GM10266 (cell line): ENCODE measurements at regions not wholly inside any gene's neighbourhood (a gene's known extent, or its start where the extent isn't known, plus 50 kb on each side); places are given as distances from the start of the nearest gene placed in this dataset.
"Not testable (repeated sequence)": the region's sequence is repeated elsewhere in the genome, so short reads cannot be mapped to it uniquely, and the experiment has no call there.

ENCODE experiments used
- DNase-seq: peaks from one replicate; pipeline ENCODE4 v3.0.0; 2012; ENCODE audit errors: extremely low spot score
- TF ChIP-seq, protein P1 (sequence below): IDR thresholded peaks from 2 replicates; pipeline ENCODE4 v1.5.1; 2012; ENCODE audit warnings: mild to moderate bottlenecking, low read depth; ENCODE audit not compliant: control insufficient read depth, insufficient read depth; ENCODE audit errors: missing control alignments

GRCh38 chr2:154978710-154979109 is 280.2 kb downstream of the KCNJ3 start:
- TF ChIP-seq, protein P1, sequence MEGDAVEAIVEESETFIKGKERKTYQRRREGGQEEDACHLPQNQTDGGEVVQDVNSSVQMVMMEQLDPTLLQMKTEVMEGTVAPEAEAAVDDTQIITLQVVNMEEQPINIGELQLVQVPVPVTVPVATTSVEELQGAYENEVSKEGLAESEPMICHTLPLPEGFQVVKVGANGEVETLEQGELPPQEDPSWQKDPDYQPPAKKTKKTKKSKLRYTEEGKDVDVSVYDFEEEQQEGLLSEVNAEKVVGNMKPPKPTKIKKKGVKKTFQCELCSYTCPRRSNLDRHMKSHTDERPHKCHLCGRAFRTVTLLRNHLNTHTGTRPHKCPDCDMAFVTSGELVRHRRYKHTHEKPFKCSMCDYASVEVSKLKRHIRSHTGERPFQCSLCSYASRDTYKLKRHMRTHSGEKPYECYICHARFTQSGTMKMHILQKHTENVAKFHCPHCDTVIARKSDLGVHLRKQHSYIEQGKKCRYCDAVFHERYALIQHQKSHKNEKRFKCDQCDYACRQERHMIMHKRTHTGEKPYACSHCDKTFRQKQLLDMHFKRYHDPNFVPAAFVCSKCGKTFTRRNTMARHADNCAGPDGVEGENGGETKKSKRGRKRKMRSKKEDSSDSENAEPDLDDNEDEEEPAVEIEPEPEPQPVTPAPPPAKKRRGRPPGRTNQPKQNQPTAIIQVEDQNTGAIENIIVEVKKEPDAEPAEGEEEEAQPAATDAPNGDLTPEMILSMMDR = no peak
- DNase-seq = no peak

GRCh38 chr2:154978244-154978643 is 279.7 kb downstream of the KCNJ3 start:
- TF ChIP-seq, protein P1 = no peak

GRCh38 chr2:154974041-154974440 is 275.5 kb downstream of the KCNJ3 start:
- no peak for DNase-seq
- TF ChIP-seq, protein P1 = no peak

More at GRCh38 chr2:154978244-154978643, 279.7 kb downstream of the KCNJ3 start:
- no peak for DNase-seq

- TF ChIP-seq, protein P1 = no peak
- no peak for DNase-seq
Measured at GRCh38 chr2:154963511-154963910, 265.0 kb downstream of the KCNJ3 start.

GRCh38 chr2:154961676-154962075 is 263.2 kb downstream of the KCNJ3 start:
- TF ChIP-seq, protein P1 = no peak
- DNase-seq = no peak

GRCh38 chr2:154960802-154961583 is 262.5 kb downstream of the KCNJ3 start:
- TF ChIP-seq, protein P1 = no peak

GRCh38 chr2:154952346-154952980 is 254.0 kb downstream of the KCNJ3 start:
- TF ChIP-seq, protein P1 = no peak
- DNase-seq = no peak

More at GRCh38 chr2:154960802-154961583, 262.5 kb downstream of the KCNJ3 start:
- no peak for DNase-seq

GRCh38 chr2:154947416-154947815 is 248.9 kb downstream of the KCNJ3 start:
- not testable (repeated sequence) for DNase-seq
